Gastroesophageal sphincter (tissue), 4 donors: ENCODE measurements at regions not wholly inside any gene's neighbourhood (a gene's known extent, or its start where the extent isn't known, plus 50 kb on each side); places are given as distances from the start of the nearest gene placed in this dataset.

Experiments used
- ATAC-seq: fragments of 150-250 bp; one replicate; pipeline ENCODE4 v1.9.1; 2016; ENCODE audit warnings: mild to moderate bottlenecking, moderate library complexity
- H3K27ac ChIP-seq, 4 donors: fragments of 200-600 bp; sonication (generic) in 3 of 4; 1 replicate in 3 of 4; 2 replicates in 1 of 4; pipeline ENCODE4 v1.5.1; 2016 to 2019
- H3K27me3 ChIP-seq: fragments of 200-600 bp; sonication (generic); one replicate; pipeline ENCODE4 v1.5.1; 2019
- H3K36me3 ChIP-seq, 2 donors: fragments of 200-600 bp; sonication (generic); one replicate each; pipeline ENCODE4 v1.5.1; 2019; ENCODE audit warnings: control low read depth in 1 of 2
- H3K4me1 ChIP-seq, 3 donors: fragments of 200-600 bp; sonication (generic); 1 replicate in 2 of 3; 2 replicates in 1 of 3; pipeline ENCODE4 v1.5.1; 2016 to 2019; ENCODE audit warnings: control low read depth in 2 of 3
- H3K4me3 ChIP-seq, 2 donors: fragments of 200-600 bp; sonication (generic); one replicate each; pipeline ENCODE4 v1.5.1; 2019; ENCODE audit warnings: mild to moderate bottlenecking in 1 of 2, moderate library complexity in 1 of 2
- H3K9me3 ChIP-seq, 3 donors: fragments of 200-600 bp; sonication (generic); one replicate each; pipeline ENCODE4 v1.5.1; 2017 to 2019; ENCODE audit warnings: control low read depth in 2 of 3
- CTCF ChIP-seq, 4 experiments: fragments of 200-600 bp in 2 of 4; fragments of 450-650 bp in 2 of 4; sonication (generic) in 1 of 4; IDR thresholded peaks; one replicate each; pipeline ENCODE4 v1.5.1; 2017 to 2019; ENCODE audit warnings: antibody characterized with exemption in 4 of 4, mild to moderate bottlenecking in 2 of 4, moderate library complexity in 2 of 4
- EP300 ChIP-seq: sonication (generic); formaldehyde crosslinking; IDR thresholded peaks from one replicate; pipeline ENCODE4 v1.6.1; 2017; ENCODE audit warnings: antibody characterized with exemption, mild to moderate bottlenecking
- POLR2A ChIP-seq, 2 donors: fragments of 450-650 bp; IDR thresholded peaks; one replicate each; pipeline ENCODE4 v1.6.1; 2017; ENCODE audit warnings: antibody characterized with exemption in 2 of 2, mild to moderate bottlenecking in 2 of 2, moderate library complexity in 1 of 2
- POLR2AphosphoS5 ChIP-seq: sonication (generic); formaldehyde crosslinking; IDR thresholded peaks from one replicate; pipeline ENCODE4 v1.6.1; 2017; ENCODE audit warnings: antibody characterized with exemption
- WGBS, 2 donors: methylation state at CpG; one replicate each; pipeline ENCODE4 v1.1.5; 2018; ENCODE audit warnings: low coverage in 1 of 2; 5-methylcytosine and 5-hydroxymethylcytosine counted together

GRCh38 chr2:181396256-181397123 lies 60.7 kb upstream of the ITGA4 start:
- ATAC-seq, result no peak
- Histone ChIP-seq H3K27me3 (no peaks in the 10 kb centered on the region), H3K27ac (no peak overlapping the region), H3K4me1 (no peaks in the 10 kb centered on the region), H3K36me3 (no peaks in the 10 kb centered on the region), H3K9me3 (no peaks in the 10 kb centered on the region), H3K4me3 (no peak overlapping the region)
- TF ChIP-seq CTCF (IDR thresholded peaks at IDR 0.05), result no peak
- TF ChIP-seq EP300, result no peak
- no peak for TF ChIP-seq POLR2A (IDR thresholded peaks at IDR 0.05)
- TF ChIP-seq POLR2AphosphoS5, result no peak
- 80 to 89% methylated on average over 5 to 6 of the region's 6 CpGs for WGBS, 2 donors

- H3K36me3 ChIP-seq, result no peaks in the 10 kb centered on the region
- H3K27ac ChIP-seq, result no peak overlapping the region
- no peak for ATAC-seq
- H3K27me3 ChIP-seq, result no peaks in the 10 kb centered on the region
- no peaks in the 10 kb centered on the region for H3K9me3 ChIP-seq
- WGBS, 2 donors, result 80 to 85% methylated on average over 4 of the region's 4 CpGs
- no peaks in the 10 kb centered on the region for H3K4me1 ChIP-seq
- H3K4me3 ChIP-seq, result no peak overlapping the region
- TF ChIP-seq EP300 (no peak), CTCF (IDR thresholded peaks at IDR 0.05) (no peak), POLR2AphosphoS5 (no peak), POLR2A (IDR thresholded peaks at IDR 0.05) (no peak)
These were observed 59.9 kb upstream of the ITGA4 start for GRCh38 chr2:181397331-181397730.

GRCh38 chr2:181398000-181398399 lies 59.2 kb upstream of the ITGA4 start:
- no peaks in the 10 kb centered on the region for H3K9me3 ChIP-seq
- no peak overlapping the region for H3K4me3 ChIP-seq
- no peaks in the 10 kb centered on the region for H3K36me3 ChIP-seq
- no peak for TF ChIP-seq POLR2A (IDR thresholded peaks at IDR 0.05)
- TF ChIP-seq EP300, result no peak
- no peak for TF ChIP-seq POLR2AphosphoS5
- no peak for TF ChIP-seq CTCF (IDR thresholded peaks at IDR 0.05)
- 95 to 100% methylated on average over 1 of the region's 1 CpG for WGBS, 2 donors
- H3K27me3 ChIP-seq, result no peaks in the 10 kb centered on the region
- no peaks in the 10 kb centered on the region for H3K4me1 ChIP-seq
- no peak overlapping the region for H3K27ac ChIP-seq
- ATAC-seq, result no peak

GRCh38 chr2:181399027-181399426 lies 58.2 kb upstream of the ITGA4 start:
- Histone ChIP-seq H3K27me3 (no peaks in the 10 kb centered on the region), H3K36me3 (no peaks in the 10 kb centered on the region), H3K4me3 (no peak overlapping the region), H3K27ac (no peak overlapping the region), H3K4me1 (no peaks in the 10 kb centered on the region), H3K9me3 (no peaks in the 10 kb centered on the region)
- no peak for ATAC-seq
- WGBS, 2 donors, result 87 to 100% methylated on average over 1 to 3 of the region's 4 CpGs
- TF ChIP-seq POLR2AphosphoS5, result no peak
- no peak for TF ChIP-seq CTCF (IDR thresholded peaks at IDR 0.05)
- TF ChIP-seq EP300, result no peak
- no peak for TF ChIP-seq POLR2A (IDR thresholded peaks at IDR 0.05)

GRCh38 chr2:181404472-181404871 lies 52.7 kb upstream of the ITGA4 start:
- TF ChIP-seq POLR2AphosphoS5 (no peak), POLR2A (IDR thresholded peaks at IDR 0.05) (no peak), EP300 (no peak), CTCF (IDR thresholded peaks at IDR 0.05) (no peak)

More at GRCh38 chr2:181404472-181404871, 52.7 kb upstream of the ITGA4 start:
- no peak for ATAC-seq
- no peaks in the 10 kb centered on the region for H3K4me1 ChIP-seq
- H3K36me3 ChIP-seq, result no peaks in the 10 kb centered on the region
- WGBS, 2 donors, result 87 to 89% methylated on average over 1 of the region's 1 CpG
- H3K4me3 ChIP-seq, result no peak overlapping the region
- H3K27me3 ChIP-seq, result no peaks in the 10 kb centered on the region
- no peaks in the 10 kb centered on the region for H3K9me3 ChIP-seq
- no peak overlapping the region for H3K27ac ChIP-seq
